ENCODE measurements at regions not wholly inside any gene's neighbourhood (a gene's known extent, or its start where the extent isn't known, plus 50 kb on each side); places are given as distances from the start of the nearest gene placed in this dataset.

DNA sequence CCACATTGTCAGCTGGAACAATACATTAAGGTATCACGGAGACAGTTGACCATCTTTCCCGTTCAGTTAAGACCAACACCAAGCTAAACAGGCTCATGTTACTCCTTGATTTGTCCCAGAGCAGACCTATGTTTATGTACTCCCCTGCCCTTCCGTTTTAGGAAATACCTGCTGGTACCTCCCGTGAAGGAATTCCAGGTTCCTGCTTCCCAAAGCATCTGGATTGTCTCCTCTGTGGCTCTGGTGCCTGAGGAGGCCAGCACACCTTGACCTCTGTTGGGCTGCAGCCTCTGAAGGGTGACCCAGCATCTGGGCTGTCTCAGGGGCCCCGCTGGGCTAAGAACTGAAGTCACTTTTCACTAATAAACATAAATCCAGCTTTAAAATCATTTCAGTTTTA, 647.8 kb upstream of the MARCKS start:
- TF ChIP-seq, protein P1, sequence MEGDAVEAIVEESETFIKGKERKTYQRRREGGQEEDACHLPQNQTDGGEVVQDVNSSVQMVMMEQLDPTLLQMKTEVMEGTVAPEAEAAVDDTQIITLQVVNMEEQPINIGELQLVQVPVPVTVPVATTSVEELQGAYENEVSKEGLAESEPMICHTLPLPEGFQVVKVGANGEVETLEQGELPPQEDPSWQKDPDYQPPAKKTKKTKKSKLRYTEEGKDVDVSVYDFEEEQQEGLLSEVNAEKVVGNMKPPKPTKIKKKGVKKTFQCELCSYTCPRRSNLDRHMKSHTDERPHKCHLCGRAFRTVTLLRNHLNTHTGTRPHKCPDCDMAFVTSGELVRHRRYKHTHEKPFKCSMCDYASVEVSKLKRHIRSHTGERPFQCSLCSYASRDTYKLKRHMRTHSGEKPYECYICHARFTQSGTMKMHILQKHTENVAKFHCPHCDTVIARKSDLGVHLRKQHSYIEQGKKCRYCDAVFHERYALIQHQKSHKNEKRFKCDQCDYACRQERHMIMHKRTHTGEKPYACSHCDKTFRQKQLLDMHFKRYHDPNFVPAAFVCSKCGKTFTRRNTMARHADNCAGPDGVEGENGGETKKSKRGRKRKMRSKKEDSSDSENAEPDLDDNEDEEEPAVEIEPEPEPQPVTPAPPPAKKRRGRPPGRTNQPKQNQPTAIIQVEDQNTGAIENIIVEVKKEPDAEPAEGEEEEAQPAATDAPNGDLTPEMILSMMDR (IDR thresholded peaks at IDR 0.05; ENCODE audit: insufficient read depth, low read length), result no peak
- TF ChIP-seq, protein P2, sequence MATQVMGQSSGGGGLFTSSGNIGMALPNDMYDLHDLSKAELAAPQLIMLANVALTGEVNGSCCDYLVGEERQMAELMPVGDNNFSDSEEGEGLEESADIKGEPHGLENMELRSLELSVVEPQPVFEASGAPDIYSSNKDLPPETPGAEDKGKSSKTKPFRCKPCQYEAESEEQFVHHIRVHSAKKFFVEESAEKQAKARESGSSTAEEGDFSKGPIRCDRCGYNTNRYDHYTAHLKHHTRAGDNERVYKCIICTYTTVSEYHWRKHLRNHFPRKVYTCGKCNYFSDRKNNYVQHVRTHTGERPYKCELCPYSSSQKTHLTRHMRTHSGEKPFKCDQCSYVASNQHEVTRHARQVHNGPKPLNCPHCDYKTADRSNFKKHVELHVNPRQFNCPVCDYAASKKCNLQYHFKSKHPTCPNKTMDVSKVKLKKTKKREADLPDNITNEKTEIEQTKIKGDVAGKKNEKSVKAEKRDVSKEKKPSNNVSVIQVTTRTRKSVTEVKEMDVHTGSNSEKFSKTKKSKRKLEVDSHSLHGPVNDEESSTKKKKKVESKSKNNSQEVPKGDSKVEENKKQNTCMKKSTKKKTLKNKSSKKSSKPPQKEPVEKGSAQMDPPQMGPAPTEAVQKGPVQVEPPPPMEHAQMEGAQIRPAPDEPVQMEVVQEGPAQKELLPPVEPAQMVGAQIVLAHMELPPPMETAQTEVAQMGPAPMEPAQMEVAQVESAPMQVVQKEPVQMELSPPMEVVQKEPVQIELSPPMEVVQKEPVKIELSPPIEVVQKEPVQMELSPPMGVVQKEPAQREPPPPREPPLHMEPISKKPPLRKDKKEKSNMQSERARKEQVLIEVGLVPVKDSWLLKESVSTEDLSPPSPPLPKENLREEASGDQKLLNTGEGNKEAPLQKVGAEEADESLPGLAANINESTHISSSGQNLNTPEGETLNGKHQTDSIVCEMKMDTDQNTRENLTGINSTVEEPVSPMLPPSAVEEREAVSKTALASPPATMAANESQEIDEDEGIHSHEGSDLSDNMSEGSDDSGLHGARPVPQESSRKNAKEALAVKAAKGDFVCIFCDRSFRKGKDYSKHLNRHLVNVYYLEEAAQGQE (IDR thresholded peaks at IDR 0.05; ENCODE audit: insufficient replicate concordance, low read depth), result no peak
- TF ChIP-seq SPI1 (IDR thresholded peaks at IDR 0.05; ENCODE audit: borderline replicate concordance, low read depth), result no peak
- TF ChIP-seq POLR2AphosphoS5 (IDR thresholded peaks at IDR 0.05; ENCODE audit: low read depth), result no peak
- TF ChIP-seq GABPA (IDR thresholded peaks at IDR 0.05; ENCODE audit: low read depth), result no peak
